ENCODE measurements at regions not wholly inside any gene's neighbourhood (a gene's known extent, or its start where the extent isn't known, plus 50 kb on each side); places are given as distances from the start of the nearest gene placed in this dataset.

DNA sequence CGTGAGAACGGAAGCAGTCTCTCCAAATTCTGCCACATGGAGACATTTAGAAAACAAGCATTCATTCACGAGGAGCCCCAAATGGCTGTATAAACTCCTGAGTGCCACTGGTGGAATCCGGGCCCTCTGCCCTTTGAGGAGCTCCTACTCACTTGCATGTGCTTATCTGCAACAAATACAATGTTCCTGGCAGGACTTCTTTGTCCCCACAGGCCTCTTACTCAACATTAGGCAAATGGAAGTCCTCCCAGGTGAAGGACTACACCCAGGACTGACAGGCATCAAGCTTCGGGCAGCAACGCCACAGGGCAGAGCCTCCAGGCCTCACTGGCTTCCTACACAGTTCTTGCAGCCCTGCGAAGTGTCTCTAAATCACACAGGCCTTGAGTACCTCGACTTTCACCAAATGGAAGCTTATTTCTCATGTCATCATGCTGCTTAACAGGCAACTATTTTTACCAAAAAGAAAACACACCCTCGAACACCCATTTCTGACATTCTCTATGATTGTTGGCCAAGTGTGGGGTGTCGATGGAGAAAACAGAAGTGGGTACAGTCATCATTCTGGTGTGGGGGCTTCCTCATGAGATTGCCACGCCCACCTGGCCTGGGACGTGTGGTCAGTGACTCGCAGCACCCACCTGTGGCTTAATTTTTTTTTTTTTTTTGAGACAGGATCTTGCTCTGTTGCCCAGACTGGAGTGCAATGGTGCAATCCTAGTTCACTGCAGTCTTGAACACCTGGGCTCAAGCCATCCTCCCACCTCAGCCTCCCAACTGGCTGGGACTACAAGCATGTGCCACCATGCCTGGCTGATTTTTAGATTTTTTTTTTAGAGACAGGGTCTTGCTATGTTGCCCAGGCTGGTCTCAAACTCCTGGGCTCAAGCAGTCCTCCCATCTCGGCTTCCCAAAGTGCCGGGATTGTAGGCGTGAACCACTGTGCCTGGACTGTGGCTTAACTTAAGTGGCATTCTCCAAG, 186.8 kb upstream of the GLI2 start:
- peaks cover 29% of the 10 kb centered on the region for H3K4me1 ChIP-seq (ENCODE audit: insufficient read depth, low read length)
- H3K27ac ChIP-seq (ENCODE audit: low read depth, low read length): no peak overlapping the region
- H3K4me3 Mint-ChIP-seq (ENCODE audit: unreplicated experiment): no peak overlapping the region
- H3K9ac ChIP-seq (ENCODE audit: low read length): no peak overlapping the region
- H3K9me3 Mint-ChIP-seq (ENCODE audit: unreplicated experiment): no peaks in the 10 kb centered on the region
- FAIRE-seq: no peak
- no peak overlapping the region for H3K4me2 ChIP-seq (ENCODE audit: low read length)
- H2AFZ ChIP-seq (ENCODE audit: low read depth, low read length): no peak overlapping the region
- H4K20me1 ChIP-seq (ENCODE audit: insufficient read depth, low read length): no peaks in the 10 kb centered on the region
- H3K4me3 ChIP-seq (ENCODE audit: insufficient read depth, low read depth, low read length): no peak overlapping the region
- no peaks in the 10 kb centered on the region for H3K36me3 Mint-ChIP-seq (ENCODE audit: low read depth, unreplicated experiment)
- peaks cover 40% of the 10 kb centered on the region for H3K4me1 Mint-ChIP-seq (ENCODE audit: low read depth, unreplicated experiment)
- H3K27me3 Mint-ChIP-seq (ENCODE audit: low read depth, unreplicated experiment): peaks cover 18% of the 10 kb centered on the region
- no peak overlapping the region for H3K27ac Mint-ChIP-seq (ENCODE audit: unreplicated experiment)
- H3K79me2 ChIP-seq (ENCODE audit: insufficient read depth, low read length): no peaks in the 10 kb centered on the region
- DNase-seq (ENCODE audit: low read depth): no peak
- no peak for TF ChIP-seq EZH2 (IDR thresholded peaks at IDR 0.05; ENCODE audit: insufficient read depth, low read length)
- TF ChIP-seq, protein P1, sequence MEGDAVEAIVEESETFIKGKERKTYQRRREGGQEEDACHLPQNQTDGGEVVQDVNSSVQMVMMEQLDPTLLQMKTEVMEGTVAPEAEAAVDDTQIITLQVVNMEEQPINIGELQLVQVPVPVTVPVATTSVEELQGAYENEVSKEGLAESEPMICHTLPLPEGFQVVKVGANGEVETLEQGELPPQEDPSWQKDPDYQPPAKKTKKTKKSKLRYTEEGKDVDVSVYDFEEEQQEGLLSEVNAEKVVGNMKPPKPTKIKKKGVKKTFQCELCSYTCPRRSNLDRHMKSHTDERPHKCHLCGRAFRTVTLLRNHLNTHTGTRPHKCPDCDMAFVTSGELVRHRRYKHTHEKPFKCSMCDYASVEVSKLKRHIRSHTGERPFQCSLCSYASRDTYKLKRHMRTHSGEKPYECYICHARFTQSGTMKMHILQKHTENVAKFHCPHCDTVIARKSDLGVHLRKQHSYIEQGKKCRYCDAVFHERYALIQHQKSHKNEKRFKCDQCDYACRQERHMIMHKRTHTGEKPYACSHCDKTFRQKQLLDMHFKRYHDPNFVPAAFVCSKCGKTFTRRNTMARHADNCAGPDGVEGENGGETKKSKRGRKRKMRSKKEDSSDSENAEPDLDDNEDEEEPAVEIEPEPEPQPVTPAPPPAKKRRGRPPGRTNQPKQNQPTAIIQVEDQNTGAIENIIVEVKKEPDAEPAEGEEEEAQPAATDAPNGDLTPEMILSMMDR (IDR thresholded peaks at IDR 0.05; ENCODE audit: insufficient read depth, low read depth, low read length): no peak
- no peaks in the 10 kb centered on the region for H3K36me3 ChIP-seq (ENCODE audit: insufficient read depth, low read length)
- H3K27me3 ChIP-seq (ENCODE audit: insufficient read depth, low read length): peaks cover 26% of the 10 kb centered on the region
- no peaks in the 10 kb centered on the region for H3K9me3 ChIP-seq (ENCODE audit: insufficient read depth, low read depth, low read length)

DNA sequence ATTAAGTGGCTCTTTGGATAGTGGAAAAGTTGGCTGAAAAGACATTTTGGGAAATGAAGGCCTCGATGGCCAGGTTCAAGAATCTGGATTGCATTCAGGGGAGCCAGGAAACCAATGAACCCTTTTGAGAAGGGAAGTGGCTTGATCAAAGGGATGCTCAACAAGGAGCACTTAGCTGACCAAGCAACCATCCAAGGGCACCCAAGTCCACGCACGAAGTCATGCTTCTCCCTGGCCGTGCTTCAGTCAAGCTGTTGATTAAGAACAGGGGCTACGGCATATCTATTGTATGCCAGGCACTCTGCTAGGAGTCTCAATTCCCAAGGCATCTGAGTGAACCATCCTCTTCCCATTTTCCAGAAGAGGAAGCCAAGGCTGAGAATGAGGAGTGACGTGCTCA, 185.8 kb upstream of the GLI2 start:
- Histone ChIP-seq H3K4me2 (ENCODE audit: low read length) (no peak overlapping the region), H2AFZ (ENCODE audit: low read depth, low read length) (no peak overlapping the region), H3K9me3 (ENCODE audit: insufficient read depth, low read depth, low read length) (no peaks in the 10 kb centered on the region), H3K27ac (ENCODE audit: low read depth, low read length) (no peak overlapping the region), H4K20me1 (ENCODE audit: insufficient read depth, low read length) (no peaks in the 10 kb centered on the region), H3K79me2 (ENCODE audit: insufficient read depth, low read length) (no peaks in the 10 kb centered on the region), H3K36me3 (ENCODE audit: insufficient read depth, low read length) (no peaks in the 10 kb centered on the region), H3K4me3 (ENCODE audit: insufficient read depth, low read depth, low read length) (no peak overlapping the region), H3K4me1 (ENCODE audit: insufficient read depth, low read length) (peaks cover 29% of the 10 kb centered on the region), H3K9ac (ENCODE audit: low read length) (no peak overlapping the region), H3K27me3 (ENCODE audit: insufficient read depth, low read length) (peaks cover 30% of the 10 kb centered on the region)
- H3K27me3 Mint-ChIP-seq (ENCODE audit: low read depth, unreplicated experiment): peaks cover 26% of the 10 kb centered on the region
- H3K4me1 Mint-ChIP-seq (ENCODE audit: low read depth, unreplicated experiment): peaks cover 39% of the 10 kb centered on the region
- TF ChIP-seq, protein P1 (IDR thresholded peaks at IDR 0.05; ENCODE audit: insufficient read depth, low read depth, low read length): no peak
- no peak for TF ChIP-seq EZH2 (IDR thresholded peaks at IDR 0.05; ENCODE audit: insufficient read depth, low read length)
- H3K4me3 Mint-ChIP-seq (ENCODE audit: unreplicated experiment): no peak overlapping the region
- no peak for DNase-seq (ENCODE audit: low read depth)
- no peak overlapping the region for H3K27ac Mint-ChIP-seq (ENCODE audit: unreplicated experiment)
- no peak for FAIRE-seq
- no peaks in the 10 kb centered on the region for H3K36me3 Mint-ChIP-seq (ENCODE audit: low read depth, unreplicated experiment)
- H3K9me3 Mint-ChIP-seq (ENCODE audit: unreplicated experiment): no peaks in the 10 kb centered on the region

DNA sequence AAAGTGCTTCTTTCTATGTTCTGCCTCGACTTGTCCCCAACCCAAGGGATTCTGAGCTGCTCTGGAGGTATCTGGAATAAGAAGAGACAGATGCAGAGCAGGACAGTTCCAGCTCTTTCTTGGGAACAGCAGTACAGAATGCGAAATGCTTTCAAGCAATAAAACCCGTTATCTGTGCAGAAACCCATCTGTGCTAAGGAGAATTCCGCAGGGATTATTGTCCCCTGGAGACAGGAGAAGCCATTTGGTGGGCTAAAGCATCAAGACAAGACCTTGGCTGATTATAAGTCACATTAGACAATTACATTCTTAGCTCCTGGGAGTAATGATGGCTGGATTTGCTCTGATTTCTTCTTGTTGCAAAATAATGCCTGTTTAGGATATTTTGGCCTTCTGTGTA, 185.4 kb upstream of the GLI2 start:
- no peak overlapping the region for H3K4me3 Mint-ChIP-seq (ENCODE audit: unreplicated experiment)
- FAIRE-seq (no peak), DNase-seq (ENCODE audit: low read depth) (no peak)
- Histone ChIP-seq H3K9ac (ENCODE audit: low read length) (no peak overlapping the region), H3K4me3 (ENCODE audit: insufficient read depth, low read depth, low read length) (no peak overlapping the region), H3K36me3 (ENCODE audit: insufficient read depth, low read length) (no peaks in the 10 kb centered on the region), H3K79me2 (ENCODE audit: insufficient read depth, low read length) (no peaks in the 10 kb centered on the region), H2AFZ (ENCODE audit: low read depth, low read length) (no peak overlapping the region), H4K20me1 (ENCODE audit: insufficient read depth, low read length) (no peaks in the 10 kb centered on the region), H3K4me1 (ENCODE audit: insufficient read depth, low read length) (peaks cover 29% of the 10 kb centered on the region), H3K9me3 (ENCODE audit: insufficient read depth, low read depth, low read length) (no peaks in the 10 kb centered on the region), H3K27ac (ENCODE audit: low read depth, low read length) (no peak overlapping the region), H3K4me2 (ENCODE audit: low read length) (no peak overlapping the region), H3K27me3 (ENCODE audit: insufficient read depth, low read length) (peaks cover 30% of the 10 kb centered on the region)
- H3K27ac Mint-ChIP-seq (ENCODE audit: unreplicated experiment): peak overlapping the region; percentile 60
- TF ChIP-seq, protein P1 (IDR thresholded peaks at IDR 0.05; ENCODE audit: insufficient read depth, low read depth, low read length): no peak
- TF ChIP-seq EZH2 (IDR thresholded peaks at IDR 0.05; ENCODE audit: insufficient read depth, low read length): no peak
- H3K4me1 Mint-ChIP-seq (ENCODE audit: low read depth, unreplicated experiment): peaks cover 37% of the 10 kb centered on the region
- H3K27me3 Mint-ChIP-seq (ENCODE audit: low read depth, unreplicated experiment): peaks cover 29% of the 10 kb centered on the region
- H3K36me3 Mint-ChIP-seq (ENCODE audit: low read depth, unreplicated experiment): no peaks in the 10 kb centered on the region
- no peaks in the 10 kb centered on the region for H3K9me3 Mint-ChIP-seq (ENCODE audit: unreplicated experiment)

All from astrocyte (in vitro differentiated cells and primary cell).